GM12865 (cell line): ENCODE measurements at regions not wholly inside any gene's neighbourhood (a gene's known extent, or its start where the extent isn't known, plus 50 kb on each side); places are given as distances from the start of the nearest gene placed in this dataset.

Experiments used
- DNase-seq: peaks from one replicate; pipeline ENCODE4 v3.0.0; 2010; ENCODE audit warnings: low read depth
- H3K4me3 ChIP-seq: 2 replicates; pipeline ENCODE4 v1.5.1; 2011; ENCODE audit warnings: mild to moderate bottlenecking, low read depth, low read length, control low read depth
- CTCF ChIP-seq: IDR thresholded peaks from 2 replicates; pipeline ENCODE4 v1.5.1; 2011; ENCODE audit warnings: low read length, control low read depth, low read depth, inconsistent platforms; ENCODE audit not compliant: insufficient read depth; ENCODE audit errors: missing control alignments

DNA sequence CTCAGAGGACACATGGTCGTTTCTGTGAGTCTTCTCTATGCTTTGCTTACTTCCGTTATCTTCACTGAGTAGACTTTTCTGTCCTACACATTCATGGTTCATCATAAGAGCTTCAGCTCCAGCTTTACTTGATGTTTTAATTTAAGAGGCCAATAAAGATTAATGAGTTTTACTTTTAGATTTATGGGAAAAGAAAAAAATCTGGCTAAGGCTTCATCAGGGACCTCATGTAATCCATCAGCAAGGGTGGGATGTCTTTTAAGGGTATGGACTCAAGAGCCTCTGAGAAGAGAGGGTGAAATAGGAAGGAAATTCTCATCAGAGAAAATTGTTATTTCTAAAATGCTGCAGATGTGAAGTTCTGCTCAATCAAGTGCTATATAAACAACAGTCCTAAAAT is 963.0 kb upstream of the RAG2 start:
- no peak for TF ChIP-seq CTCF
- H3K4me3 ChIP-seq: no peak overlapping the region
- DNase-seq: no peak

DNA sequence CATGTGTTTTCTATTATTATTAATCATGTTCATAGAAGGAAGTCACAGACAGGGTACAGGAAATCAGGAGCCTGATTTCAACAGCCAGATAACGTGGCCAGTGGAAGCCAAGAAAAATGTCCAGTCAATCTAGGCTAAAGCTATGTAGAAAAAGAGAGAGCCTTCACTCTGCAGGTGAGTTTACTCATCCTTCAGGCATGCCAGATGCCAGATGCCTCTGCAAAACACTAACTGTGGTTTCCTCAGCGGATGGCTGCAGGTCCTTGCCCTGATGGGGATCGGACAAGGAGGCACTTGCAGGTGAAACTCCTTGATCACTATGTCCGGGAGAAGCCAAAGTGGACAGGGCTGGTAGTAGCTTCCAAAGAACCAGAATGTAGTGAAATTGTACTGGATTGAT is 962.3 kb upstream of the RAG2 start:
- TF ChIP-seq CTCF: no peak

DNA sequence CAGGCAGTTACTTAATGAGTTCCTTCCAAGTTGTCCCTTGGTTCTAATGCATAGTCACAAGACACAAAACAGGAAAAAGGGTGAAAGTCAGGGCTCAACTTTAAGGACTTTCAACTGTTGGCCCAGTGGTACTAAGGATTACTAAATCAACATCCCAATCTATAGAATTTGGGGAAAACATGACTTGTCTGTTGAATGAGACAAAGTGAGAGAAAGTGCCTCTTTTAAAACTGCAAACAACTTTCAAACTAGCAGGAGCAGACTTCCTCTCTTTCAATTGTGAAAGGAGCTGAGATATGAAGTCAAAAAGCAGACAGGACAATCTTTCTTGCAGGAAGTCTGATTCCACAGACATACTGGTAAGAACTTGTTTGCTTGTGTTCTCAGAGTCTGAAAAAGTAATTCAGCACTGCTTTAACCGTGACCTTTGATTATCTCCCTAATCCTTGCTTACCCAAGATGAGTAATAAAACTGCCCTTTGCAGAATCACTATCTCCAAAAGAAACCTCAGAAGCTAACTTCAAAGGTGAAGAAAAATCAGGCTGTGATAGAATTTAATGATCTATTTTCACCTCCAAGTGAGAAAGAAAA is 960.7 kb upstream of the RAG2 start:
- no peak for TF ChIP-seq CTCF
- DNase-seq: no peak
- no peak overlapping the region for H3K4me3 ChIP-seq

More for the DNA sequence above, 962.3 kb upstream of the RAG2 start:
- no peak overlapping the region for H3K4me3 ChIP-seq
- DNase-seq: no peak

GRCh38 chr11:37557990-37558389 is 960.0 kb upstream of the RAG2 start:
- no peak overlapping the region for H3K4me3 ChIP-seq
- no peak for TF ChIP-seq CTCF
- no peak for DNase-seq

DNA sequence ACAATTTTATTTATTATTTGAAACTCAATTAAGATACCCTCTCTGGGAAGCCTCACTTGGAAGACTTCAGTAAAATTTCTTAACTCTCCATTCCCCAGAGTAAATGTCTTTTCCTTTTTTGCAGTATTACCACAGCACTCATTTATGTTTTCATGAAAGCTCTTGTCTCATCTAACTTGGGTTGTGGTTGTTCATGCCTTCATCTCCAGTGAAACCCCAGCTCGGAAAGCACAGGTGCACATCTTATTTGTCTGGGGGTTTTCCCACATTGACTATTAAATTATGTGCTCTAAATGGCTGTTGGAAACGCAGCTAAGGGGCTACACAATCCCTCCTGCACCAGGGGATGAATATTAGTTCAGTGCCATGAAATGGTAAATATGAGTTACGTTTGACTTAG is 954.2 kb upstream of the RAG2 start:
- no peak overlapping the region for H3K4me3 ChIP-seq
- no peak for DNase-seq
- no peak for TF ChIP-seq CTCF

DNA sequence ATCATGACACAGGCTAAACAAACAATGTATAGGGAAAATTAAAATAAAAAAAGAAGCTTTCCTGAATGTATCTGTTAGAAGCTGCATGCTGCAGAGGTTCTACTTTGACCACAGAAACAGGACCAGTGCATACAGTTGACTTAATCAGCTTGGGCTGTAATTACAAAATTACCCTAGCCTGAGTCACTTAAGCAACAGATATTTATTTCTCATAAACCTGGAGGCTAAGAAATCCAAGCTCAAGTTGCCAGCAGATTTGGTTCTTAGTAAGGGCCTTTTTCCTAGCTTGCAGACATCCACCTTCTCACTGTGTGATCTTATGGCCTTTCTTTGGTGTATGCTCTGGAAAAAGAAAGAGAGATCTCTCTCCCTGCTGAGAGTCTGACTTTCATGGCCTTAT is 946.5 kb upstream of the RAG2 start:
- H3K4me3 ChIP-seq: no peak overlapping the region
- no peak for TF ChIP-seq CTCF

GRCh38 chr11:37533830-37534229 is 935.8 kb upstream of the RAG2 start:
- DNase-seq: no peak
- TF ChIP-seq CTCF: no peak
- no peak overlapping the region for H3K4me3 ChIP-seq

More for the DNA sequence above, 946.5 kb upstream of the RAG2 start:
- no peak for DNase-seq
